ENCODE measurements at regions not wholly inside any gene's neighbourhood (a gene's known extent, or its start where the extent isn't known, plus 50 kb on each side); places are given as distances from the start of the nearest gene placed in this dataset.

GRCh38 chr14:39722547-39723273 is 290.5 kb upstream of the FBXO33 start:
- TF ChIP-seq, protein P1, sequence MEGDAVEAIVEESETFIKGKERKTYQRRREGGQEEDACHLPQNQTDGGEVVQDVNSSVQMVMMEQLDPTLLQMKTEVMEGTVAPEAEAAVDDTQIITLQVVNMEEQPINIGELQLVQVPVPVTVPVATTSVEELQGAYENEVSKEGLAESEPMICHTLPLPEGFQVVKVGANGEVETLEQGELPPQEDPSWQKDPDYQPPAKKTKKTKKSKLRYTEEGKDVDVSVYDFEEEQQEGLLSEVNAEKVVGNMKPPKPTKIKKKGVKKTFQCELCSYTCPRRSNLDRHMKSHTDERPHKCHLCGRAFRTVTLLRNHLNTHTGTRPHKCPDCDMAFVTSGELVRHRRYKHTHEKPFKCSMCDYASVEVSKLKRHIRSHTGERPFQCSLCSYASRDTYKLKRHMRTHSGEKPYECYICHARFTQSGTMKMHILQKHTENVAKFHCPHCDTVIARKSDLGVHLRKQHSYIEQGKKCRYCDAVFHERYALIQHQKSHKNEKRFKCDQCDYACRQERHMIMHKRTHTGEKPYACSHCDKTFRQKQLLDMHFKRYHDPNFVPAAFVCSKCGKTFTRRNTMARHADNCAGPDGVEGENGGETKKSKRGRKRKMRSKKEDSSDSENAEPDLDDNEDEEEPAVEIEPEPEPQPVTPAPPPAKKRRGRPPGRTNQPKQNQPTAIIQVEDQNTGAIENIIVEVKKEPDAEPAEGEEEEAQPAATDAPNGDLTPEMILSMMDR (IDR thresholded peaks at IDR 0.05), result no peak
- TF ChIP-seq POLR2A (IDR thresholded peaks at IDR 0.05) (no peak), POLR2AphosphoS5 (IDR thresholded peaks at IDR 0.05; ENCODE audit: insufficient read depth in 1 of 2, low read depth in 1 of 2) (no peak)
